HG02870 (cell line): ENCODE measurements at regions not wholly inside any gene's neighbourhood (a gene's known extent, or its start where the extent isn't known, plus 50 kb on each side); places are given as distances from the start of the nearest gene placed in this dataset.

Experiments
- ATAC-seq: cut with Tn5 transposase; IDR thresholded peaks from one replicate; pipeline ENCODE4 v1.9.1; 2021; ENCODE audit warnings: mild to moderate bottlenecking, moderate library complexity; ENCODE audit not compliant: unreplicated experiment

- ATAC-seq = no peak
These were observed 530.4 kb upstream of the TENM4 start for GRCh38 chr11:79971255-79971654.

GRCh38 chr11:79966592-79966991 is 525.8 kb upstream of the TENM4 start:
- no peak for ATAC-seq

GRCh38 chr11:79963856-79964645 is 523.2 kb upstream of the TENM4 start:
- ATAC-seq = no peak

GRCh38 chr11:79960461-79960860 is 519.6 kb upstream of the TENM4 start:
- no peak for ATAC-seq

GRCh38 chr11:79959318-79959717 is 518.5 kb upstream of the TENM4 start:
- ATAC-seq = no peak

- ATAC-seq = no peak
These were observed 516.9 kb upstream of the TENM4 start for GRCh38 chr11:79957702-79958101.

- no peak for ATAC-seq
These were observed 515.2 kb upstream of the TENM4 start for GRCh38 chr11:79956061-79956460.

GRCh38 chr11:79953629-79954028 is 512.8 kb upstream of the TENM4 start:
- no peak for ATAC-seq

GRCh38 chr11:79950741-79951140 is 509.9 kb upstream of the TENM4 start:
- no peak for ATAC-seq

- no peak for ATAC-seq
These were observed 509.3 kb upstream of the TENM4 start for GRCh38 chr11:79950172-79950571.

GRCh38 chr11:79949574-79949973 is 508.7 kb upstream of the TENM4 start:
- no peak for ATAC-seq

- ATAC-seq = no peak
These were observed 501.8 kb upstream of the TENM4 start for GRCh38 chr11:79942646-79943045.

- ATAC-seq = no peak
These were observed 501.3 kb upstream of the TENM4 start for GRCh38 chr11:79942090-79942489.

- ATAC-seq = no peak
These were observed 500.3 kb upstream of the TENM4 start for GRCh38 chr11:79940974-79941735.

GRCh38 chr11:79940165-79940564 is 499.3 kb upstream of the TENM4 start:
- ATAC-seq = no peak

GRCh38 chr11:79939111-79939510 is 498.3 kb upstream of the TENM4 start:
- ATAC-seq = no peak

- ATAC-seq = no peak
These were observed 497.0 kb upstream of the TENM4 start for GRCh38 chr11:79937676-79938334.

GRCh38 chr11:79932612-79933011 is 491.8 kb upstream of the TENM4 start:
- ATAC-seq = no peak

- ATAC-seq = no peak
These were observed 490.9 kb upstream of the TENM4 start for GRCh38 chr11:79931692-79932091.

- no peak for ATAC-seq
These were observed 485.9 kb upstream of the TENM4 start for GRCh38 chr11:79926707-79927106.

- peak; percentile 90 for ATAC-seq
These were observed 484.7 kb upstream of the TENM4 start for GRCh38 chr11:79925570-79925969.

GRCh38 chr11:79922641-79923040 is 481.8 kb upstream of the TENM4 start:
- ATAC-seq = no peak
